ENCODE measurements at regions not wholly inside any gene's neighbourhood (a gene's known extent, or its start where the extent isn't known, plus 50 kb on each side); places are given as distances from the start of the nearest gene placed in this dataset.

- TF ChIP-seq CTCF (IDR thresholded peaks at IDR 0.05) (no peak), EP300 (IDR thresholded peaks at IDR 0.05) (no peak), POLR2A (IDR thresholded peaks at IDR 0.05) (no peak), POLR2AphosphoS5 (IDR thresholded peaks at IDR 0.05) (no peak)
These were observed 188.8 kb upstream of the KHDRBS2 start for GRCh38 chr6:62474793-62475192.
